ENCODE measurements at regions not wholly inside any gene's neighbourhood (a gene's known extent, or its start where the extent isn't known, plus 50 kb on each side); places are given as distances from the start of the nearest gene placed in this dataset.

DNA sequence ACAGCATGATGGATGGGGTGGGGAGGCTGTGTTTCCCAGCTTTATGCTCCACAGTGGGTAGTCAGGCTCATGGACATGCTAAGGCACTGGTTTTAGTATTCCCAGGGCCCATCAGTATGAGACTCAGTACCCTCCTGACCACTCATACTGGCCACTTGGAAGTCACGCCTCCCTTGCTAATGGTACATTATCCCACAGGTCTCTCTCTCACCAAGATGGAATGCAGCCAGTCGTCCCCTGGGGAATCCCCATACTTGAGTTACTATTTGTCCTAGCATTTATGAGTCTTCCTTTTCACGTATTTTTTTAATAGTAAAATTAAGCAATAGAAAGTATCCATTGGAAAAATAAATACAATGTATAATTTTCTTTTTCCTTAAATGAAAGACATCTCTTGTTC lies 80.6 kb upstream of the TBX20 start:
- DNase-seq (ENCODE audit: low read depth), result no peak

DNA sequence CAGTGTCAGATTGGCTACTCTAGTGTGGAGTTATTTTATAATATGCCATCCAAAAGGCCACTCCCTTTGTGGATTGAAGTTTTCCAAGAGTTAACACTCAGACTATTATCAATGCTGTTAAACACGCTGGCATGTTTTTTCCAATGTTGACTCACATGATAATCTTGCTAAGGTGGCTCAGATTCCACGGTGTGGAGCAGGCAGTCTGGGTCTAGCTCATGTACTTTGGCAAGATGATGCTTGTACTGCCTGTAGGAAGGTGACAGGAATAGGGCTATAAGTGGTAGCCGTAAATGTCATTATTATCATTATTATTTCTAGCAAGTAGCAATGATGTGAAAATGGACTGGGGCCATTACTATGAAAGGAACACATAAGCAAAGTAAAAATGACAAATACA lies 79.4 kb upstream of the TBX20 start:
- no peak for DNase-seq (ENCODE audit: low read depth)

DNA sequence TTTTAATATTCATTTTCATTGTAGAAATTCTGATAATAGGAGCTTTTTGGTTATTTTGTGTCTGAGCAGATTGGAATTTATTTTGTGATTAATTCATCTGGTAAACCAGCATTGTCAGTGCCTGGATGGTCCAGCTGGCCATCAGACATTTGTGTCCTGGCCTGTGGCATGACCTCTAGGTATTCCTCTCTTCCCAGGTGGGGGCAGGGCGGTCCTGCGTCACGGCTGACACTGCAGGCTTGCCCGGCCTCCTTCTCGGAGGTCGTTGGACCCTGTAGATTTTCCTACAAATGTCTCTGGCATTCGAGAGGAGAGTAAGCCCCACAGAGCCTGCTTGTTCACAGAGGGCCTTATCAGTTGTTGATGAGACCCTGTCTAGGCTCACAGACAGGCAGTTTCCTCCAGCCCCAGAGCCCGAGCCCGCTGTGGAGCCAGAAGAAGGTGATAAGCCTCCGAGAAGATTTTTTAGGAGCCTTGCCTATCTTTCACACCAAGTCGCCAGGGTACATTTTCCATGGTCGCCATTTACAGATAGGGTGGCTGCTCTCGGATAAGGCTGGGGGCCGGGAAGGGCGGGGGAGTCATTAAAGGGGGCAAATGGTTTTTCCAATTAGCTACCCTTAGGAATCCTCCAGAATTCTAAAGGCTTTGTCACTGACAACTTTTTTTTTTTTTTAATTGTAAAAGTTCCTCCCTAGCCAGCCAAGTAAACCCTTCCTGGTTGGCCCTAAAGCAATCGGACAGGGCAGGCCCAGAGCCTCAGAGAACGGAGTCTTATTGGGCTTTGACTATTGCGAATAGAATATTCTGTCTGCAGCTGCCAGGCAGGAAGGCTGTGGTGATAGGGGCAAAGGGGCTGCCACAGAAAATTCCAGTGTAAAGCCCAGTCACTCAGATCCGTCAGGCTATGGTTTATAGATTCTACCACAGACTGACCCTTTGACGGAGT lies 78.1 kb upstream of the TBX20 start:
- no peak for DNase-seq (ENCODE audit: low read depth)

DNA sequence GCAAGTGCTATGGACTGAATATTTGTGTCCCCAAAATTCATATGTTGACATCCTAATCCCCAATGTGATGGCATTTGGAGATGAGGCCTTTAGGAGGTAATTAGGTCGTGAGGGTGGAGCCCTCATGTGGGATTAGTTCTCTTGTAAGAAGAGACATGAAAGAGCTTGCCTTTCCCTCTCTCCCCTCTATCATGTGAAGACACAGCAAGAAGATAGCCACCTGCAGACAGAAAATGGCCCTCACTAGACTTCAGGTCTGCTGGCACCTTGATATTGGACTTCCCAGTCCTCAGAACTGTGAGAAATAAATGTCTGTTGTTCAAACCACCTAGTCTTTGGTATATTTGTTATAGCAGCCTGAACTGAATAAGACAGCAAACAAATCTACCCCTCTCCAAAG lies 75.1 kb upstream of the TBX20 start:
- DNase-seq (ENCODE audit: low read depth), result no peak

DNA sequence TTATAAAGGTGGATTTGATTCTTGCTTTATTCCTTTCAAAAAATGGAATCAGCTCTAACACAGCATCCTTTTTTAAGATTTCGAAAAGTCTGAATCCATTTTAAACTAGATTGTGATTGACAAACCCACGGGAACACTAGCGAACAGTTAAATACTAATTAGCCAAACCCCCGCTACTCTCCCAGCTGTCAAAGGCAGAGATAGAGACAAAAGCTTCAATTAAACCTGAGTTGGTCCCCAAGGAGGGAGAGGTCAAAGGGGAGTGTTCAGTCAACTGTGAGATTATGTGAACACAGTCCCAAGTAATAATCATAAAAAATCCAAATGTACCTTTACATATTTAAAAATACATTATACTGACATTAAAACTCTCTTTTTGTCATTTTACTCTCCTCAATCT lies 65.7 kb upstream of the TBX20 start:
- no peak for DNase-seq (ENCODE audit: low read depth)

DNA sequence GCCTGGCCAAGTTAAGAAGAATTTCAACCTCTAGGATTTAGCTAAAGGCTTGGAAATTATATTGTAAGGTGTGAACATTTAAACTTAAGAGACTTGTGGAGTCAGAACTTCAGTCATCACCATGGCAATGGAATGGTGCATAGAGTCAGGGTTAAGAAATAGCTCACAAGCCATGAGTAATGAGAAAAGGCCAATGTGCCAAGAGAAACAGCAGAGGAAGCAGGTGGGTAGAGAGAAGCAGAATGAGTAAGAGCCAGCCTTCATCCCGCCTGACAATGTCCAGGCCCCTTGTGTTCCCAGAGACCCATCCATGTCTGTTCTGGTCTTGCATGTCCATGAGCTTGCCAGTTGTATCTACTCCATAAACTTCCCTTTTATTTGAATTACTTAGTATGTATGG lies 62.6 kb upstream of the TBX20 start:
- DNase-seq (ENCODE audit: low read depth), result no peak

DNA sequence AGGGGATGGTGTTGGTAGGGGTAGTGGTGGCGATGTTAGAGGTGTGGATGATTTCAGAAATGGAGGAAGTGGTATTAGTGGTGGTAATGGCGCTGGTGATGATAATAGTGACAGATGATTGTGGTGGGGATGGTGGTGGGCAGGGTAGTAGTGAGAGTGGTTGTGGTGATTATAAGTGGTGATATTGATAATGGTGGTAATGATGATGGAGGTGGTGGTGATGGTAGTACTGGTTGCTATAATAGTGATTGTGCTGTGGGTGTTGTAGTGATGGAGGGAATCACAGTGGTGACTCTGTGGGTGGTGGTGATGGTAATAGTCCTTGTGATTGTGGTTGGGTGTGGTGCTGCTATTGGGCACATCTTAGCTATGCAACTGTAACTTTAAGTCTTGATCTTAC lies 61.6 kb upstream of the TBX20 start:
- no peak for DNase-seq (ENCODE audit: low read depth)

DNA sequence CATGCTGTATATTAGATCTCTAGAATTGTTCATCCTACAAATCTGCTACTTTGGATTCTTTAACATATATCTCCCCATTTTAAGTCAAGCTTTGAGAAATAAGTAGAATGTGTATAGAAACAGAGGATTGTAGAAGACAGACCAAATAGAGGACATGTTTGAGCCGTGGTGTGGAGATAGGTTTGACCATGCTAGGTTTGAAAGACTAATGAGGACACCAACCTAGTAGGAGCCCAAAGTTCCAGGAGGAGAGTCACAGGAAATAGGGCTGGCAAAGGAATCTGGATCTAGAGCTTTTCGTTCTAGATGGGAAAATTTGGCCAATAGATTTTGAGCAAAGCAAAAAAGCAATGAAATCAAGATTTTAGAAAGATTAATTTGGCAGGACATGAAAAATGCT lies 60.5 kb upstream of the TBX20 start:
- DNase-seq (ENCODE audit: low read depth), result no peak

DNA sequence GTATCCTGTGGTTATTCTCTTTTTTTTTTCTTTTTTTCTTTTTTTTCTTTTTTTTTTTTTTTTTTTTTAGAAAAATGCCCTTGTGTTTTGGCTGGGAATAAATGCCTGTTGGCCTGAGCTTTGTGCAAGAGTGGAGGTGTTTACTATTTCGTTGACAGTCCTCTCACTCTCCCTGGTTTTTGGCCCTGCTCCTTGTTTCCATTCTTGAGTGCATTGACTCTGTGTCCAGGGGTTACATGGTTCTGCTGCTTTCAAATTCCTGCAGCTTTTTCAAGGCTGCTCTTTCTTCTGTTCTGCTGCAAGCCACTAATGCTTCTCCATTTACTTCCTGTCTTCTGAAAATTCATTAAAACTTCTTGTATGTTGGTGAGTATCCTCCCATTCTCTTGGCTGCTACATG lies 59.7 kb upstream of the TBX20 start:
- no peak for DNase-seq (ENCODE audit: low read depth)

Measured in activated T-cell treated with anti-CD3 and anti-CD28 coated beads for 48 hours (primary cell).